Sciatic nerve (tissue), 2 donors: ENCODE measurements at regions not wholly inside any gene's neighbourhood (a gene's known extent, or its start where the extent isn't known, plus 50 kb on each side); places are given as distances from the start of the nearest gene placed in this dataset.

Experiments
- ATAC-seq: fragments of 200-7000 bp; cut with Tn5 transposase; one replicate; pipeline ENCODE4 v1.9.1; 2020; ENCODE audit warnings: mild to moderate bottlenecking, moderate library complexity
- DNase-seq: peaks from one replicate; pipeline ENCODE4 v3.0.0-alpha.2; 2020; ENCODE audit warnings: low spot score
- intact Hi-C: fragments of 100-400 bp; cut with DNase I; formaldehyde crosslinking; loops from one replicate; pipeline ENCODE4 v1.14.2; 2022
- donor health status: DM: no; HTN: no; CAD: no.
- donor health status: DM: no; HTN: no; CAD: no.

DNA sequence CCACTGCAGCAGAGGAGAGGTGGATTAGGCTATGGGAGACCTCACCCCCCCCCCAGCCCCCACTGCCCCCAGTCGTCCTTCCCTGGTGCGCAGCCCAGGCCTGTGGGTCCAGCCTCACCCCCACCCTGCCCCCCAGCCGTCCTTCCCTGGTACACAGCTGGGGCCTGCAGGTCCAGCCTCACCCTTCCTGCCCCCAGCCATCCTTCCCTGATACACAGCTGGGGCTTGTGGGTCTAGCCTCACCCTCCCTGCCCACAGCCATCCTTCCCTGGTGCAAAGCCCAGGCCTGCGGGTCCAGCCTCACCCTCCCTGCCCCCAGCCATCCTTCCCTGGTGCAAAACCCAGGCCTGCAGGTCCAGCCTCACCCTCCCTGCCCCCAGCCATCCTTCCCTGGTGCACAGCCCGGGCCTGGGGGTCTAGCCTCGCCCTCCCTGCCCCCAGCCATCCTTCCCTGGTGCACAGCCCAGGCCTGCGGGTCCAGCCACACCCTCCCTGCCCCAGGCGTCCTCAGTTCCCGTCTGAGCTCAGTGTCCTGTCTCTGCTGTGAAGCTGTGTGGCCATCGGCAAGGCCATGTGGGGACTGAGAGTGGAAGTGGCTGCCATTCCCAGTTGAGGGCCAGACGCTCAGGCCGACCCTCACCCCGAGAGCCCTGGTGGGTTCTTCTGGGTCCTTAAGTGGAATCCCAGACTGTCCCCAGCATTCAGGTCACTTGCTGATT lies 86.8 kb upstream of the SNTG2 start:
- intact Hi-C loops, result no loop called here
- DNase-seq (no peak), ATAC-seq (no peak)

DNA sequence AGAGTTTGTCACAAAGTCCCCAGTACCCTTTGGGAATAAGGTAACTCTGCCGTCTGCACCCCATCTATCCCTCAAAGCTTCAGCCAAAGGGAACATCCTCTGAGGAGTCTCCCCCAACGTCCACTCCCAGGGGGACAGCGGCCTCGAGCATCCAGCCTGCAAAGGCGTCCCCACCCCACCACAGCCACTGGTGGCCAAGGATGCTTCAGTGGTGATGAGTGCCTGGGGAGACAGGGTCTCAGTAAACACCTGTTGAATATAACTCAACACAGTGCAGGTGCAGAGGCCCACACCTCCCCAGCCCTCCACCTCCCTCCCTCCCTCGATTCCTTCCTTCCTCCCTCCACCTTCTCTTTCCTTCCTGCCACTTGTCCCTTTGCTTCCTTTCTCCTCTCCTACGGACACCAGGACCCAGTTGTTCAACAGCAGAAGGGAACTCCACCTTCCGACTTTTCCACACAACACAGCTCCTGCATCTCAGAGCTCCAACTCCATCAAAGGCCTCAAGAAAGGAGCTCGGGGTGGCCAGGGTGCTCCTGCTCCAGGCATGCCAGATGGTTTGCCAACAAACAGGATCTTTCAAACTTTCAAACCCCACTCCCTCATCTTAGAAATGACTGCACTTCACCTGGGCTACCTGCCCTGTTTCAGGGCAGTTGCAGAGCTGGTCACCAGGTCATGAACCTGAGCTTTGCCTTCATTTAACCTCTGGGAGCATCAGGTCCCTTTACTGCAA lies 87.8 kb upstream of the SNTG2 start:
- intact Hi-C loops, result no loop called here
- no peak for DNase-seq
- ATAC-seq, result no peak

DNA sequence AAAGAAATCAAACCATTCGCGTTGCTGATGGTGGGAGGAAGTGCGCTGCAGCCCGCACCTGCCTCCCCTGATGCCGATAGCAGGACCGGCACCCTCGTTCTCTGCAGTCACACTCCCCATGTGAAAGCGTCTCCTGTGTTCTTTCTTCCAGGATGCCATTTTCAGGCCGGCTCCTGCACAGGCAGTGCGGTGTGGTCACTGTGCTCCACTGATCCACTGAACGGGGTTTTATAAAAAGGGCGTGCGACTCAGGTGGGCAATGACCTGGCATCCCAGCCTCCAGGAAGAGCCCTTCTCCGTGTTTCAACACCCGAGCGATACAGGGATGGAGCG lies 88.3 kb upstream of the SNTG2 start:
- ATAC-seq, result peak; percentile 21
- DNase-seq, result no peak
- intact Hi-C loops, result no loop called here

DNA sequence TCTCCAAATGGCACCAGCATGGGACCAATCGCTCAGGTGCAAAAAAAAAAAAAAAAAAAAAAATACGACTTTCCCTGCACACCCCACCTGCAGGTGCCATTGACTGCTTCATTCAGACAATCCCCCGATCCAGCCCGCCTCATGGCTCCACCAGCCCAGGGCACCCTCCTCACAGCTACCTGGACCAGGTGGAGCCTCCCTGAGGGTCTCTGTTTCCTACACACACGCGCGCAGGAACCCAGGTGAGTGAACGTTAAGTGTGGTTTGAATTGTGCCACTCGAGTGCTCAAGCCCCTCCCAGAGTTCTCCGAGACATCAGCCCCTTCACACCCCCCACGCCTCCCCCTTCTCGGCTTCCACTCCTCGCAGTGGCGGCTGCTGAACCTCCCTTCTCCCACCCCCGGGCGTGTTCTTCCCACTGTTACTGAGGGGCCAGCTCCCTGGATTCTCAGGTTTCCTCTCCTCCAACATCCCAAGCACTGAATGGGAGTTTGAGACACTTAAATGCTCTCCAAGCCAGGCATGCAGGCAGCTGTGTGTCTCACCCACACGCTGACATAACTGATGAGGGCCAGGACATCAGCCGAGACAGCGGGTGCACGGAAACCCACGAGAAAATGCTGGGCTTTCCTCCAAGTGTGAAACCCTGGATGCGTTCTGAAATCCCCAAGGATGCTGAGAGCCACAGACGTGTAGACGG lies 88.8 kb upstream of the SNTG2 start:
- intact Hi-C loops, result no loop called here
- ATAC-seq, result peak; percentile 47
- no peak for DNase-seq

- intact Hi-C loops, result no loop called here
- ATAC-seq, result no peak
- no peak for DNase-seq
These were observed 90.3 kb upstream of the SNTG2 start for GRCh38 chr2:860259-860855.

DNA sequence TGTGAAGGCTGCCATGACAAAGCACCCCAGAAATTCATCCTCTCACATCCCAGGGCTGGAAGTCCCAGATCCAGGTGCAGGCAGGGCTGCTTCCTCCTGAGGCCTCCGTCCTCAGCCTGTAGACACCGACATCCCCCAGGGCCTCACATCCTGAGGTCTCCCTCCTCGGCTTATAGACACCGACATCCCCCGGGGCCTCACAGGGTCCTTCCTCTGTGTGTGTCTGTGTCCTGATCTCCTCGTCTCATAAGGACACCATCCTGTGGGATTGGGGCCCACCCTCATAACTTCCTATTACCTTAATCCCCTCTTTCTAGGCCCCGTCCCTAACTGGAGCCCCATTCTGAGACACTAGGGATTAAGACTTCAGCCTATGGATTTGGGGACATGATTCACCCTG lies 92.0 kb upstream of the SNTG2 start:
- intact Hi-C loops, result loop anchor here (2.0 kb wide), 1 partner anchor 56 kb away; no protein-coding TSS in a partner anchor
- ATAC-seq (no peak), DNase-seq (no peak)

- ATAC-seq (no peak), DNase-seq (no peak)
- intact Hi-C loops, result loop anchor here (2.0 kb wide), 1 partner anchor 57 kb away; no protein-coding TSS in a partner anchor
These were observed 92.7 kb upstream of the SNTG2 start for GRCh38 chr2:857937-858336.

GRCh38 chr2:857081-857480 lies 93.6 kb upstream of the SNTG2 start:
- intact Hi-C loops, result no loop called here
- no peak for ATAC-seq

DNA sequence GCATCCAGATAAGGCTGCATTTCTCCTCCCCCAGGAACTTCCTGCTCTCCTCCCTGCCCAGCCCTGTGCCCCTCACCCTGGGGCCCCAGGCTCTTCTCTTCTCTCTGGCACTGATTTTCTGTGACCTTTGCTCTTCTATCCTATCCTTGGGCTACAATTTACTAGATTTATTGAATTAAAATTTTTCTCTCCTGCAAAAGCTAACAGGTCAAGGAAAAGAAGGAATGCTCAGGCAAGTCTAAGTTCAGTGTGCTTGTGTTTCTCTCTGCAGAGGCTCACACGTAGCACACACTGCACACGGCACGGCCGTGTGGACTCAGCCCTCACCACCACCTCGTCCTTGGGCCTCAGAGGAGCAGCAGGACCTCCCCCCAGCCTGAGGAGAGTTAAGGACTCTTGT lies 94.2 kb upstream of the SNTG2 start:
- intact Hi-C loops, result no loop called here
- ATAC-seq (no peak), DNase-seq (no peak)

More at GRCh38 chr2:857081-857480, 93.6 kb upstream of the SNTG2 start:
- no peak for DNase-seq

- DNase-seq (no peak), ATAC-seq (no peak)
- intact Hi-C loops, result no loop called here
These were observed 94.6 kb upstream of the SNTG2 start for GRCh38 chr2:856041-856440.

GRCh38 chr2:855177-855576 lies 95.5 kb upstream of the SNTG2 start:
- intact Hi-C loops, result no loop called here
- DNase-seq (no peak), ATAC-seq (no peak)

GRCh38 chr2:854460-854859 lies 96.2 kb upstream of the SNTG2 start:
- DNase-seq, result no peak
- ATAC-seq, result no peak
- intact Hi-C loops, result no loop called here

DNA sequence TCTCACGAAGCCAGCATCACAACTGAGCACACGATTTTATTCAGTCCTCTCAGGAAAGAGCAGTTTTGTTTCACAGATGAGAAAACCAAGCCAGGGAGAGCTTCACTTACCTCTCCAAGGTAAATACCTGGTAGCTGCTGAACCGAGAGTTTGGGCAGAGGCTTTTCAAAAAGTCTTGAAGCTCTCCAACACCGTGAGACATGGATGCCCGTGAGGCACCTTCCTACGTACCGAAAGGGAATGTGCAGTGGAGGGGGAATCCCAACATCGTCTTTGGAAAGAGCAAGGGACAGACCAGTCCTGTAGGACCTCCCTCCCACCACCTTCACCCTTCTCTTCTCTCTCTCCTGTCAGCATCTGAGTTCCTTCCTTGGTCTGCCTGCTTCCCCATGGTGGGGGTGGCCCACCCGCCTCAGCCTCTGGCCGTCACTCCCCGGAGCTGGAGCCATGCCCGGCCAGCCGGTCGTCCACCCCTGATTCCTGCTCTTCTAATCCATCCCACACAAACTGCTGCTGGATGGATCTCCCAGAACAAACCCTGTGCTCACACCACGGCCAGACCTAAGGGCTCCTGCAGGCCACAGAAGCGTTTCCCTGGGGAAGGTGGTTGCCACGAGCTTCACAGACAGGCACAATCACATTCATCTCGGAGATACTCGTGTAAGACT lies 97.3 kb upstream of the SNTG2 start:
- ATAC-seq (peak; percentile 71), DNase-seq (no peak)
- intact Hi-C loops, result no loop called here

- intact Hi-C loops, result no loop called here
- DNase-seq (no peak), ATAC-seq (no peak)
These were observed 98.5 kb upstream of the SNTG2 start for GRCh38 chr2:852168-852567.

DNA sequence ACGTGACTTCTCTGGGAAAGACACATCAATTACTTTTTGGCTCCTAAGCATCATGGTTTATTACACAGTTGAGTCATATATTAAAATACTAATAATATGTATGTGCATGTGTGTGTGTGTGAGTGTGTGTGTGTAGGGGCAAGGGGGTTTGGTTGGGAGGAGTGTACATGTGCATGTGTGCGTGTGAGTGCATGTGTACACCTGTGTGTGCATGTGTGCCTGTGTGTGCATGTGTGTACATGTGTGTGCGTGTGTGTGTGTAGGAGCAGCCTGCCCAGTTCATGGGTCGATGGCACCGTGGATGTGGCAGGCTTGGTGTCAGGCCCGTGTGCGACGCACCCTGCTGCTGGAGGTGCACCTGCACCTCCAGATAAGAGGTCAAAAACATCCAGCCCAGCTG lies 99.0 kb upstream of the SNTG2 start:
- intact Hi-C loops, result no loop called here
- DNase-seq, result no peak
- no peak for ATAC-seq

- DNase-seq (no peak), ATAC-seq (no peak)
- intact Hi-C loops, result no loop called here
These were observed 99.6 kb upstream of the SNTG2 start for GRCh38 chr2:851078-851477.

- DNase-seq (no peak), ATAC-seq (no peak)
- intact Hi-C loops, result no loop called here
These were observed 100.2 kb upstream of the SNTG2 start for GRCh38 chr2:850429-850828.

- ATAC-seq (peak; percentile 77), DNase-seq (no peak)
- intact Hi-C loops, result no loop called here
These were observed 102.5 kb upstream of the SNTG2 start for GRCh38 chr2:848099-848498.

GRCh38 chr2:847669-848068 lies 103.0 kb upstream of the SNTG2 start:
- no peak for DNase-seq
- no peak for ATAC-seq
- intact Hi-C loops, result no loop called here
